ENCODE measurements at regions not wholly inside any gene's neighbourhood (a gene's known extent, or its start where the extent isn't known, plus 50 kb on each side); places are given as distances from the start of the nearest gene placed in this dataset.

DNA sequence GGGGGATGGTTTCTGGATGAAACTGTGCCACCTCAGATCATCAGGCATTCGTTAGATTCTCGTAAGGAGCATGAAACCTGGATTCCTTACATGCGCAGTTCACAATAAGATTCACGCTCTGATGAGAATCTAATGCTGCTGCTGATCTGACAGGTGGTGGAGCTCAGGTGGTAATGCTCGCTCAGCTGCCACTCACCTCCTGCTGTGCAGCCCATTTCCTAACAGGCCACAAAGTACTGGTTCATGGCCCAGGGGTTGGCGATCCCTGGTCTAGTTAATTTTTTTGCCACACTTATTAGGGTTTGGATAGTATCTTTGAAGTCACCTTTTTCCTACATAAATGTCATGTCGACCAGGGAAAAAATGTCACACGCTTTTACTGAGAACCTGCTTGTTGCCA lies 96.8 kb upstream of the MLIP start:
- TF ChIP-seq WT1 (tag by site-specific recombination; IDR thresholded peaks at IDR 0.05) = no peak
- no peak for TF ChIP-seq ZNF2 (tag by site-specific recombination; IDR thresholded peaks at IDR 0.05)
- no peak for TF ChIP-seq KLF1 (tag by site-specific recombination; IDR thresholded peaks at IDR 0.05)
- no peak for TF ChIP-seq SP2 (tag by site-specific recombination; IDR thresholded peaks at IDR 0.05)
- no peak for TF ChIP-seq ZNF544 (tag by site-specific recombination; IDR thresholded peaks at IDR 0.05)
- TF ChIP-seq, protein P1, sequence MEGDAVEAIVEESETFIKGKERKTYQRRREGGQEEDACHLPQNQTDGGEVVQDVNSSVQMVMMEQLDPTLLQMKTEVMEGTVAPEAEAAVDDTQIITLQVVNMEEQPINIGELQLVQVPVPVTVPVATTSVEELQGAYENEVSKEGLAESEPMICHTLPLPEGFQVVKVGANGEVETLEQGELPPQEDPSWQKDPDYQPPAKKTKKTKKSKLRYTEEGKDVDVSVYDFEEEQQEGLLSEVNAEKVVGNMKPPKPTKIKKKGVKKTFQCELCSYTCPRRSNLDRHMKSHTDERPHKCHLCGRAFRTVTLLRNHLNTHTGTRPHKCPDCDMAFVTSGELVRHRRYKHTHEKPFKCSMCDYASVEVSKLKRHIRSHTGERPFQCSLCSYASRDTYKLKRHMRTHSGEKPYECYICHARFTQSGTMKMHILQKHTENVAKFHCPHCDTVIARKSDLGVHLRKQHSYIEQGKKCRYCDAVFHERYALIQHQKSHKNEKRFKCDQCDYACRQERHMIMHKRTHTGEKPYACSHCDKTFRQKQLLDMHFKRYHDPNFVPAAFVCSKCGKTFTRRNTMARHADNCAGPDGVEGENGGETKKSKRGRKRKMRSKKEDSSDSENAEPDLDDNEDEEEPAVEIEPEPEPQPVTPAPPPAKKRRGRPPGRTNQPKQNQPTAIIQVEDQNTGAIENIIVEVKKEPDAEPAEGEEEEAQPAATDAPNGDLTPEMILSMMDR (tag by site-specific recombination; IDR thresholded peaks at IDR 0.05) = no peak
- TF ChIP-seq ZBTB7A (tag by site-specific recombination; IDR thresholded peaks at IDR 0.05; ENCODE audit: low read depth) = no peak
- TF ChIP-seq, protein P2, sequence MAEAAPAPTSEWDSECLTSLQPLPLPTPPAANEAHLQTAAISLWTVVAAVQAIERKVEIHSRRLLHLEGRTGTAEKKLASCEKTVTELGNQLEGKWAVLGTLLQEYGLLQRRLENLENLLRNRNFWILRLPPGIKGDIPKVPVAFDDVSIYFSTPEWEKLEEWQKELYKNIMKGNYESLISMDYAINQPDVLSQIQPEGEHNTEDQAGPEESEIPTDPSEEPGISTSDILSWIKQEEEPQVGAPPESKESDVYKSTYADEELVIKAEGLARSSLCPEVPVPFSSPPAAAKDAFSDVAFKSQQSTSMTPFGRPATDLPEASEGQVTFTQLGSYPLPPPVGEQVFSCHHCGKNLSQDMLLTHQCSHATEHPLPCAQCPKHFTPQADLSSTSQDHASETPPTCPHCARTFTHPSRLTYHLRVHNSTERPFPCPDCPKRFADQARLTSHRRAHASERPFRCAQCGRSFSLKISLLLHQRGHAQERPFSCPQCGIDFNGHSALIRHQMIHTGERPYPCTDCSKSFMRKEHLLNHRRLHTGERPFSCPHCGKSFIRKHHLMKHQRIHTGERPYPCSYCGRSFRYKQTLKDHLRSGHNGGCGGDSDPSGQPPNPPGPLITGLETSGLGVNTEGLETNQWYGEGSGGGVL (tag by site-specific recombination; IDR thresholded peaks at IDR 0.05) = no peak
- TF ChIP-seq ZNF701 (tag by site-specific recombination; IDR thresholded peaks at IDR 0.05) = no peak
- TF ChIP-seq, protein P3, sequence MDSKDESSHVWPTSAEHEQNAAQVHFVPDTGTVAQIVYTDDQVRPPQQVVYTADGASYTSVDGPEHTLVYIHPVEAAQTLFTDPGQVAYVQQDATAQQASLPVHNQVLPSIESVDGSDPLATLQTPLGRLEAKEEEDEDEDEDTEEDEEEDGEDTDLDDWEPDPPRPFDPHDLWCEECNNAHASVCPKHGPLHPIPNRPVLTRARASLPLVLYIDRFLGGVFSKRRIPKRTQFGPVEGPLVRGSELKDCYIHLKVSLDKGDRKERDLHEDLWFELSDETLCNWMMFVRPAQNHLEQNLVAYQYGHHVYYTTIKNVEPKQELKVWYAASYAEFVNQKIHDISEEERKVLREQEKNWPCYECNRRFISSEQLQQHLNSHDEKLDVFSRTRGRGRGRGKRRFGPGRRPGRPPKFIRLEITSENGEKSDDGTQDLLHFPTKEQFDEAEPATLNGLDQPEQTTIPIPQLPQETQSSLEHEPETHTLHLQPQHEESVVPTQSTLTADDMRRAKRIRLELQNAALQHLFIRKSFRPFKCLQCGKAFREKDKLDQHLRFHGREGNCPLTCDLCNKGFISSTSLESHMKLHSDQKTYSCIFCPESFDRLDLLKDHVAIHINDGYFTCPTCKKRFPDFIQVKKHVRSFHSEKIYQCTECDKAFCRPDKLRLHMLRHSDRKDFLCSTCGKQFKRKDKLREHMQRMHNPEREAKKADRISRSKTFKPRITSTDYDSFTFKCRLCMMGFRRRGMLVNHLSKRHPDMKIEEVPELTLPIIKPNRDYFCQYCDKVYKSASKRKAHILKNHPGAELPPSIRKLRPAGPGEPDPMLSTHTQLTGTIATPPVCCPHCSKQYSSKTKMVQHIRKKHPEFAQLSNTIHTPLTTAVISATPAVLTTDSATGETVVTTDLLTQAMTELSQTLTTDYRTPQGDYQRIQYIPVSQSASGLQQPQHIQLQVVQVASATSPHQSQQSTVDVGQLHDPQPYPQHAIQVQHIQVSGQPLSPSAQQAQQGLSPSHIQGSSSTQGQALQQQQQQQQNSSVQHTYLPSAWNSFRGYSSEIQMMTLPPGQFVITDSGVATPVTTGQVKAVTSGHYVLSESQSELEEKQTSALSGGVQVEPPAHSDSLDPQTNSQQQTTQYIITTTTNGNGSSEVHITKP (tag by site-specific recombination; IDR thresholded peaks at IDR 0.05) = no peak
- no peak for TF ChIP-seq ZFP3 (tag by site-specific recombination; IDR thresholded peaks at IDR 0.05; ENCODE audit: low read depth)
- TF ChIP-seq ZBTB20 (tag by site-specific recombination; IDR thresholded peaks at IDR 0.05) = no peak
- TF ChIP-seq ZNF274 (IDR thresholded peaks at IDR 0.05; ENCODE audit: low read length) = no peak
- no peak for TF ChIP-seq ZNF274 (tag by site-specific recombination; IDR thresholded peaks at IDR 0.05; ENCODE audit: borderline replicate concordance)
- TF ChIP-seq SETDB1 (IDR thresholded peaks at IDR 0.05; ENCODE audit: insufficient read length, low read length) = no peak

Measured in HEK293 (cell line).